Osteoblast (primary cell): ENCODE measurements at regions not wholly inside any gene's neighbourhood (a gene's known extent, or its start where the extent isn't known, plus 50 kb on each side); places are given as distances from the start of the nearest gene placed in this dataset.

Experiments used
- DNase-seq: peaks from one replicate; pipeline ENCODE4 v3.0.0; 2011; ENCODE audit warnings: low spot score, mixed read lengths; ENCODE audit not compliant: insufficient read length; ENCODE audit errors: missing footprints
- H2AFZ ChIP-seq: 2 replicates; pipeline ENCODE4 v1.6.0; 2011; ENCODE audit warnings: mild to moderate bottlenecking, low read length
- H3K27ac ChIP-seq: 2 replicates; pipeline ENCODE4 v1.5.1; 2011; ENCODE audit warnings: mild to moderate bottlenecking, low read depth, low read length, moderate library complexity
- H3K27me3 ChIP-seq: 2 replicates; pipeline ENCODE4 v1.6.0; 2012; ENCODE audit warnings: mild to moderate bottlenecking, control low read depth, inconsistent platforms, low read length, moderate library complexity; ENCODE audit not compliant: insufficient read depth
- H3K36me3 ChIP-seq: 2 replicates; pipeline ENCODE4 v1.5.1; 2011; ENCODE audit warnings: mild to moderate bottlenecking, low read length, control low read depth, moderate library complexity; ENCODE audit not compliant: insufficient read depth
- H3K4me1 ChIP-seq: 2 replicates; pipeline ENCODE4 v1.5.1; 2011; ENCODE audit warnings: mild to moderate bottlenecking, low read length, control low read depth, moderate library complexity; ENCODE audit not compliant: insufficient read depth
- H3K4me2 ChIP-seq: 2 replicates; pipeline ENCODE4 v1.6.0; 2011; ENCODE audit warnings: mild to moderate bottlenecking, low read length; ENCODE audit not compliant: insufficient read depth
- H3K4me3 ChIP-seq: fragments of 200-600 bp; sonication (generic); 3 replicates; pipeline ENCODE4 v1.5.1; 2012; ENCODE audit warnings: mild to moderate bottlenecking, low read length, inconsistent platforms; ENCODE audit not compliant: insufficient read depth
- H3K79me2 ChIP-seq: 2 replicates; pipeline ENCODE4 v1.6.0; 2012; ENCODE audit warnings: mild to moderate bottlenecking, low read length, control low read depth, inconsistent platforms; ENCODE audit not compliant: insufficient read depth
- H3K9me3 ChIP-seq: 2 replicates; pipeline ENCODE4 v1.5.1; 2011; ENCODE audit warnings: low read depth, low read length, control low read depth
- H4K20me1 ChIP-seq: 2 replicates; pipeline ENCODE4 v1.6.0; 2012; ENCODE audit warnings: mild to moderate bottlenecking, low read length, control low read depth; ENCODE audit not compliant: insufficient read depth
- TF ChIP-seq, protein P1 (sequence below): IDR thresholded peaks from 2 replicates; pipeline ENCODE4 v1.5.1; 2011; ENCODE audit warnings: mild to moderate bottlenecking, low read depth, low read length, moderate library complexity; ENCODE audit errors: extremely low read depth

- H2AFZ ChIP-seq, result no peak overlapping the region
- H3K4me1 ChIP-seq, result no peaks in the 10 kb centered on the region
- TF ChIP-seq, protein P1, sequence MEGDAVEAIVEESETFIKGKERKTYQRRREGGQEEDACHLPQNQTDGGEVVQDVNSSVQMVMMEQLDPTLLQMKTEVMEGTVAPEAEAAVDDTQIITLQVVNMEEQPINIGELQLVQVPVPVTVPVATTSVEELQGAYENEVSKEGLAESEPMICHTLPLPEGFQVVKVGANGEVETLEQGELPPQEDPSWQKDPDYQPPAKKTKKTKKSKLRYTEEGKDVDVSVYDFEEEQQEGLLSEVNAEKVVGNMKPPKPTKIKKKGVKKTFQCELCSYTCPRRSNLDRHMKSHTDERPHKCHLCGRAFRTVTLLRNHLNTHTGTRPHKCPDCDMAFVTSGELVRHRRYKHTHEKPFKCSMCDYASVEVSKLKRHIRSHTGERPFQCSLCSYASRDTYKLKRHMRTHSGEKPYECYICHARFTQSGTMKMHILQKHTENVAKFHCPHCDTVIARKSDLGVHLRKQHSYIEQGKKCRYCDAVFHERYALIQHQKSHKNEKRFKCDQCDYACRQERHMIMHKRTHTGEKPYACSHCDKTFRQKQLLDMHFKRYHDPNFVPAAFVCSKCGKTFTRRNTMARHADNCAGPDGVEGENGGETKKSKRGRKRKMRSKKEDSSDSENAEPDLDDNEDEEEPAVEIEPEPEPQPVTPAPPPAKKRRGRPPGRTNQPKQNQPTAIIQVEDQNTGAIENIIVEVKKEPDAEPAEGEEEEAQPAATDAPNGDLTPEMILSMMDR, result no peak
- H3K79me2 ChIP-seq, result no peaks in the 10 kb centered on the region
- no peaks in the 10 kb centered on the region for H4K20me1 ChIP-seq
- no peak overlapping the region for H3K27ac ChIP-seq
- no peaks in the 10 kb centered on the region for H3K9me3 ChIP-seq
- no peak overlapping the region for H3K4me2 ChIP-seq
- no peaks in the 10 kb centered on the region for H3K36me3 ChIP-seq
- H3K27me3 ChIP-seq, result no peaks in the 10 kb centered on the region
- DNase-seq, result no peak
- H3K4me3 ChIP-seq, result no peak overlapping the region
Observed at GRCh38 chr11:24155792-24156191, 341.1 kb upstream of the LUZP2 start.

- TF ChIP-seq, protein P1, result no peak
- H3K4me2 ChIP-seq, result no peak overlapping the region
- H3K27ac ChIP-seq, result no peak overlapping the region
Observed at GRCh38 chr11:24157316-24157715, 339.5 kb upstream of the LUZP2 start.

GRCh38 chr11:24161587-24161986 lies 335.3 kb upstream of the LUZP2 start:
- Histone ChIP-seq H3K27ac (no peak overlapping the region), H3K9me3 (no peaks in the 10 kb centered on the region), H3K36me3 (no peaks in the 10 kb centered on the region), H3K27me3 (no peaks in the 10 kb centered on the region), H3K4me3 (no peak overlapping the region), H3K79me2 (no peaks in the 10 kb centered on the region), H4K20me1 (no peaks in the 10 kb centered on the region), H2AFZ (no peak overlapping the region), H3K4me2 (no peak overlapping the region), H3K4me1 (no peaks in the 10 kb centered on the region)
- TF ChIP-seq, protein P1, result no peak
- no peak for DNase-seq

More at GRCh38 chr11:24157316-24157715, 339.5 kb upstream of the LUZP2 start:
- Histone ChIP-seq H3K4me3 (no peak overlapping the region), H3K4me1 (no peaks in the 10 kb centered on the region), H2AFZ (no peak overlapping the region), H3K36me3 (no peaks in the 10 kb centered on the region), H3K27me3 (no peaks in the 10 kb centered on the region), H3K79me2 (no peaks in the 10 kb centered on the region), H3K9me3 (no peaks in the 10 kb centered on the region), H4K20me1 (no peaks in the 10 kb centered on the region)
- DNase-seq, result no peak

- no peaks in the 10 kb centered on the region for H3K79me2 ChIP-seq
- no peaks in the 10 kb centered on the region for H3K27me3 ChIP-seq
- no peak overlapping the region for H3K27ac ChIP-seq
- H3K4me2 ChIP-seq, result no peak overlapping the region
- no peaks in the 10 kb centered on the region for H3K36me3 ChIP-seq
- TF ChIP-seq, protein P1, result no peak
- H4K20me1 ChIP-seq, result no peaks in the 10 kb centered on the region
- no peak overlapping the region for H2AFZ ChIP-seq
- H3K9me3 ChIP-seq, result no peaks in the 10 kb centered on the region
- H3K4me3 ChIP-seq, result no peak overlapping the region
- H3K4me1 ChIP-seq, result no peaks in the 10 kb centered on the region
- DNase-seq, result no peak
Observed at GRCh38 chr11:24163146-24163545, 333.7 kb upstream of the LUZP2 start.
